B cell (primary cell): ENCODE measurements at regions not wholly inside any gene's neighbourhood (a gene's known extent, or its start where the extent isn't known, plus 50 kb on each side); places are given as distances from the start of the nearest gene placed in this dataset.
"Not testable (repeated sequence)": the region's sequence is repeated elsewhere in the genome, so short reads cannot be mapped to it uniquely, and the experiment has no call there.

ENCODE experiments used
- ATAC-seq: fragments of 200-7000 bp; cut with Tn5 transposase; one replicate; pipeline ENCODE4 v1.10.0; 2021; ENCODE audit warnings: low read depth, mild to moderate bottlenecking, moderate number of reproducible peaks, moderate library complexity
- CTCF ChIA-PET: fragments of 350-600 bp; sonication (Branson Sonifier 250); formaldehyde crosslinking; loops from one replicate; lab custom pipeline; 2021; ENCODE audit warnings: antibody characterized with exemption, inconsistent platforms; lab: Charles Lee
- POLR2A ChIA-PET: fragments of 350-600 bp; sonication (Branson Sonifier 250); formaldehyde crosslinking; loops from one replicate; lab custom pipeline; 2021; ENCODE audit warnings: antibody characterized with exemption; lab: Charles Lee
- DNase-seq: peaks from one replicate; pipeline ENCODE4 v3.0.0; 2013
- H2AFZ ChIP-seq: 2 replicates; pipeline ENCODE4 v1.6.1; 2012; ENCODE audit warnings: mild to moderate bottlenecking, low read depth, low read length; ENCODE audit not compliant: insufficient read depth, poor library complexity, severe bottlenecking
- H3K27ac ChIP-seq, 2 donors: 1 replicate in 1 of 2; 2 replicates in 1 of 2; pipeline ENCODE4 v1.5.1; 2012 to 2013; ENCODE audit warnings: low read length in 2 of 2, mild to moderate bottlenecking in 2 of 2, moderate library complexity in 1 of 2
- H3K27me3 ChIP-seq, 4 experiments: fragments of 200-600 bp in 1 of 4; sonication (generic) in 1 of 4; replicated peaks in 1 of 4; 1 replicate in 2 of 4; 2 replicates in 2 of 4; pipeline versions ENCODE4 v1.6.1 to v1.7.0; 2013 to 2016; ENCODE audit warnings: low read length in 3 of 4, mild to moderate bottlenecking in 2 of 4, mixed read lengths in 1 of 4, moderate library complexity in 1 of 4; ENCODE audit not compliant: insufficient read depth in 4 of 4, control insufficient read depth in 3 of 4; ENCODE audit errors: control extremely low read depth in 1 of 4
- H3K36me3 ChIP-seq, 2 experiments: replicated peaks in 1 of 2; 1 replicate in 1 of 2; 2 replicates in 1 of 2; pipeline versions ENCODE4 v1.6.1 to v1.7.1; 2013; ENCODE audit warnings: low read length in 1 of 2; ENCODE audit not compliant: insufficient read depth in 2 of 2, control insufficient read depth in 1 of 2; ENCODE audit errors: control extremely low read depth in 1 of 2, extremely low read depth in 1 of 2
- H3K4me1 ChIP-seq, 2 donors: fragments of 200-600 bp in 1 of 2; sonication (generic) in 1 of 2; 1 replicate in 1 of 2; 2 replicates in 1 of 2; pipeline versions ENCODE4 v1.5.1 to v1.6.1; 2013 to 2017; ENCODE audit warnings: low read length in 2 of 2; ENCODE audit not compliant: control insufficient read depth in 2 of 2, insufficient read depth in 2 of 2
- H3K4me2 ChIP-seq: replicated peaks from 2 replicates; pipeline ENCODE3; 2012; ENCODE audit warnings: mild to moderate bottlenecking, low read depth, low read length; ENCODE audit not compliant: poor library complexity, severe bottlenecking
- H3K4me3 ChIP-seq, 5 experiments: fragments of 200-600 bp in 1 of 5; sonication (generic) in 1 of 5; 1 replicate in 3 of 5; 2 replicates in 2 of 5; pipeline versions ENCODE4 v1.5.1 to v1.7.0; 2011 to 2016; ENCODE audit warnings: low read length in 4 of 5, mild to moderate bottlenecking in 4 of 5, low read depth in 2 of 5, control low read depth in 1 of 5, moderate library complexity in 1 of 5; ENCODE audit not compliant: insufficient read depth in 1 of 5; ENCODE audit errors: control extremely low read depth in 1 of 5, extremely low read depth in 1 of 5
- H3K79me2 ChIP-seq: fragments of 200-600 bp; sonication (generic); one replicate; pipeline ENCODE4 v1.6.0; 2016; ENCODE audit warnings: low read length; ENCODE audit not compliant: control insufficient read depth, insufficient read depth
- H3K9ac ChIP-seq: fragments of 200-600 bp; sonication (generic); 2 replicates; pipeline ENCODE4 v1.6.1; 2017; ENCODE audit warnings: mild to moderate bottlenecking, low read length, moderate library complexity
- H3K9me3 ChIP-seq, 3 donors: one replicate each; pipeline versions ENCODE4 v1.6.1 to v1.7.1; 2013; ENCODE audit warnings: low read length in 2 of 3; ENCODE audit not compliant: control insufficient read depth in 2 of 3, insufficient read depth in 1 of 3; ENCODE audit errors: control extremely low read depth in 1 of 3
- H4K20me1 ChIP-seq: 2 replicates; pipeline ENCODE4 v1.6.0; 2012; ENCODE audit warnings: mild to moderate bottlenecking, low read length; ENCODE audit not compliant: insufficient read depth, control insufficient read depth, poor library complexity, severe bottlenecking
- H3K27ac Mint-ChIP-seq: one replicate; pipeline ENCODE4 v1.8.0; 2021; ENCODE audit warnings: mixed read lengths
- H3K27me3 Mint-ChIP-seq: one replicate; pipeline ENCODE4 v1.8.0; 2021; ENCODE audit warnings: mixed read lengths
- H3K4me1 Mint-ChIP-seq: one replicate; pipeline ENCODE4 v1.8.0; 2021; ENCODE audit warnings: mixed read lengths
- H3K4me3 Mint-ChIP-seq: one replicate; pipeline ENCODE4 v1.8.0; 2021; ENCODE audit warnings: mixed read lengths
- H3K9me3 Mint-ChIP-seq: one replicate; pipeline ENCODE4 v1.8.0; 2022; ENCODE audit warnings: mixed read lengths; ENCODE audit not compliant: insufficient read depth
- WGBS: methylation state at CpG from one replicate; pipeline ENCODE4 v1.1.5; 2013; ENCODE audit warnings: missing lambda C conversion rate; ENCODE audit not compliant: insufficient coverage; 5-methylcytosine and 5-hydroxymethylcytosine counted together
- intact Hi-C: fragments of 100-400 bp; cut with micrococcal nuclease; formaldehyde crosslinking; loops from one replicate; pipeline ENCODE4 v1.10.0; 2022

DNA sequence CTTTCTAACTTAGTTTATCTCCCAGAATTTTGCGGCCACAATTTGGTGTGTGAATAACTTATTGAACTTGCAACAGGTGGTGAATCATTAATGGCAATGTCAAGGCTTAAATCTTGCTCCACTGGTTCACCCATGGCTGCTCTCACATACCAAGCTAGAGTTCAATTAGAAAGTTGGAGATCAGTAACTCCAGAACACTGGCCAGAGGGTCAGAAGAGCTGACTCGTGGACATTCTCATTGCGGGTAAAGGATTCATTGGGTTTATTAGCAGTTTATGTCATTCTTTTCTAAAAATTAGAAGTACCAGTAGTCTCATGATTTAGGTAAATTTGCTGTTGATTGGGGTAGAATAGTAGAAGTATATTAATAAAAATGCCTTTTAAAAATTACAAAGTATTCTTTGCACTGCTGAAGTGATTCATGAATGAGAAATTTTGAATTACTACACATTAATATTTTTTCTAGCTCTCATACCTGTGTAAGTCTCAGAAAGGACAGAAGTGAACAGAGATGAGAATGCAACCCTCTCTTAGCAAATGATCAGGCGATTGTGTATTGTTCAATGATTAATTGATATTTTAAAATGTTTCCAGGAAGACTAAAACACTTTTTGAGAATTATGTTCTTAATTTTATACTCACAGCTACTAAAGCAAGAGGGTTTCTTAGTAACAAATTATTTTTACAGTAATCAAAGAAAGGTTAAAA, 142.0 kb downstream of the SYT15 start:
- H3K79me2 ChIP-seq, intact Hi-C loops, H3K27me3 Mint-ChIP-seq, CTCF ChIA-PET, ATAC-seq, H3K27ac Mint-ChIP-seq, H3K9ac ChIP-seq, H3K4me1 ChIP-seq, H4K20me1 ChIP-seq, H3K4me2 ChIP-seq, H3K36me3 ChIP-seq, POLR2A ChIA-PET, H3K4me3 ChIP-seq, H3K9me3 Mint-ChIP-seq, DNase-seq, H3K4me1 Mint-ChIP-seq, H3K4me3 Mint-ChIP-seq, H3K9me3 ChIP-seq, H2AFZ ChIP-seq, H3K27me3 ChIP-seq, H3K27ac ChIP-seq: not testable (repeated sequence)
- no CpG with 5 or more reads among the region's 4 CpGs for WGBS

- H3K4me1 ChIP-seq, POLR2A ChIA-PET, H3K27ac ChIP-seq, H3K4me3 Mint-ChIP-seq, H4K20me1 ChIP-seq, CTCF ChIA-PET, H3K4me1 Mint-ChIP-seq, DNase-seq, H3K9me3 ChIP-seq, intact Hi-C loops, ATAC-seq, H3K9me3 Mint-ChIP-seq, H3K4me2 ChIP-seq, H3K27me3 ChIP-seq, H3K4me3 ChIP-seq, H2AFZ ChIP-seq, H3K27ac Mint-ChIP-seq, H3K9ac ChIP-seq, H3K79me2 ChIP-seq, H3K27me3 Mint-ChIP-seq, H3K36me3 ChIP-seq: not testable (repeated sequence)
- WGBS = no CpG with 5 or more reads among the region's 3 CpGs
Measured at GRCh38 chr10:46724258-46724657, 145.3 kb downstream of the SYT15 start.

DNA sequence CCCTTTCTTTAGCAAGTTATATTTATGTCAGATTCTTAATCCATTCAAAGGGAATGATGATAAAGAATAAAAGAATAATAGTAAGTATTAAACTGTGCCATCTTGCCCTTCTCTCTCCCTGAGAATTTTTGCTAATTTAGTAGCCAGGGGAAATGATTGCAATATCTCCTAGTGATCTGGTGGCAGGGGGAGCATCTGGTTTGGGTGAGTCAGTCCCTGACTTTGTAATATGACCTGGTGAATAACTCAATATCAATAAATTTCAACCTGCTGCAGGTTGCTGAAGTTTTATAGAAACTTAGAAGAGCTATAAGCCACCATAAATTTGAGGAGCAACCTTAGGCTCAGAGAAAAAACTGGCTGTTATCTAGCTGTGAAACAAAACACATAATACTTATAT, 149.4 kb downstream of the SYT15 start:
- H3K27me3 ChIP-seq, H3K27ac Mint-ChIP-seq, H4K20me1 ChIP-seq, H3K36me3 ChIP-seq, CTCF ChIA-PET, H3K79me2 ChIP-seq, H3K4me3 ChIP-seq, ATAC-seq, H3K9me3 ChIP-seq, H3K4me3 Mint-ChIP-seq, H2AFZ ChIP-seq, DNase-seq, H3K4me1 Mint-ChIP-seq, H3K9ac ChIP-seq, H3K9me3 Mint-ChIP-seq, H3K27ac ChIP-seq, H3K4me2 ChIP-seq, POLR2A ChIA-PET, intact Hi-C loops, H3K4me1 ChIP-seq, H3K27me3 Mint-ChIP-seq: not testable (repeated sequence)

GRCh38 chr10:46730729-46731128, 151.8 kb downstream of the SYT15 start:
- intact Hi-C loops, H2AFZ ChIP-seq, H3K27me3 ChIP-seq, H3K4me3 Mint-ChIP-seq, DNase-seq, H3K9me3 ChIP-seq, H3K9ac ChIP-seq, H3K4me2 ChIP-seq, H3K4me1 ChIP-seq, H3K36me3 ChIP-seq, H3K27ac ChIP-seq, H3K4me3 ChIP-seq, H3K27ac Mint-ChIP-seq, H3K9me3 Mint-ChIP-seq, H3K27me3 Mint-ChIP-seq, H3K79me2 ChIP-seq, H4K20me1 ChIP-seq, ATAC-seq, POLR2A ChIA-PET, H3K4me1 Mint-ChIP-seq, CTCF ChIA-PET: not testable (repeated sequence)
- no CpG with 5 or more reads among the region's 3 CpGs for WGBS
